NCI-H1436 (cell line): ENCODE measurements at regions not wholly inside any gene's neighbourhood (a gene's known extent, or its start where the extent isn't known, plus 50 kb on each side); places are given as distances from the start of the nearest gene placed in this dataset.
"Not testable (repeated sequence)": the region's sequence is repeated elsewhere in the genome, so short reads cannot be mapped to it uniquely, and the experiment has no call there.

ENCODE experiments used
- DNase-seq: peaks from one replicate; lab custom pipeline; 2025; lab: John Stamatoyannopoulos, UW

DNA sequence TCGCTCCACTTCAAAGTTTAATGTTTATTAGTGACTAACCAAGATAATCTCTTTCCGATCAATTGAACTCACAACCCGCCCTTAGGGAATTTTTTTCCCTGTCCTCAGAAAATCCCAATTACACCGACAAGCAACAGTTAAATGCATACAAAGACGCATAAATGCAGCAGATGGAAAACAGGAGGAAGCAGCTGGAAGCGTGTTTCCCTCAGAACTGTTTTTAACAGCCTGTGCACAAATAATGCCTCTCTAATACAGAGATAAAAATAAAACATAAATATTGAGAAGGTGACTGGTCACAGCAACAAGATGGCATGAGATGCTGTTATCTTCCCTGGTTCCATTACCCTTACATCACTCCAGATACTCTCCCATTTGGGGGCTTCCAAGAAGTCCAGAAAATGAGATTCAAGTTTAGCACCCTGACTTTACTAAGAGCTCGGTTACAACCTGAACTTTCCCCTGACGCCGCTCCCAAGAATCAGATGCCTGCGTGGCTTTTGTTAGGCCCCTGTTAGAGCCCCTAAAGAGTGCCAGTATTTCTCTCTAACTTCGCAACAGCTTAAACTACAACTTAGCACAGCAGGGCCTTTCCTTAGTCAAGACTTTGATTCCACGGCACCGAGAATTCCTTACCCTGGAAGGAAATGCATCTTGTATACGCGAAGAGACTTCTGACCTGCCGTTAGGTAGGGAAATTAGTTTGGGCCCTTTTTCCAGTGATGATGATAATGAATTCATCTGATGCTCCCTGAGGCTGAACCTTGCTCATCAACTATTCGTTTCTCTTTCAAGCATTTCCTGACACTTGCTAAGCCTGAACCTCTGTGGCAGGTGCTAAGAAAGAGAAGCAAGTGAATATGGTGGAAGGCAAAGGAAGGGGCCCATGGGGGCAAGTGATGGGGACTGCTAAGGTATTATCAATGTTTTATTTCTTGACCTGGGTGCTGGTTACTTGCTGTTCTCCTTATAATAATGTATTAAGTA lies 137.7 kb upstream of the SMYD2 start:
- DNase-seq, result no peak

DNA sequence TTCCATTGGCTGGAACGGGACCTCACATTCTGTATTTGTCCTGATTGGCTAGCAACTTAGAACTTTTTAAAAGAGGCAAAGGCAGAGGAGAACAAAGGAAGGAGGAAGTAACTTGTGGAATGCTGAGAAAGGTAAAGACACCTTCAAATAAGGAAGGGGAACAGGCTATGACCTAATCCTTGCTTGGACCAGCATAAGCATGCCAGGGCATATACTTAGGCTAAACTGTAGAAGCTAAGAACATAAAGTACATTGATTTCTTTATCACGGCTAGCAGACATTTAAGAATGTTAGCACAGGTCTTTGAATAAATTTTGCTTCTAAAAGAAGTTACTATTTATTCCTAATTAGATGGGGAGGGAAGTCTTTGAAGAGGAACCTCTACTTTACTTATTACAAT lies 136.4 kb upstream of the SMYD2 start:
- not testable (repeated sequence) for DNase-seq

DNA sequence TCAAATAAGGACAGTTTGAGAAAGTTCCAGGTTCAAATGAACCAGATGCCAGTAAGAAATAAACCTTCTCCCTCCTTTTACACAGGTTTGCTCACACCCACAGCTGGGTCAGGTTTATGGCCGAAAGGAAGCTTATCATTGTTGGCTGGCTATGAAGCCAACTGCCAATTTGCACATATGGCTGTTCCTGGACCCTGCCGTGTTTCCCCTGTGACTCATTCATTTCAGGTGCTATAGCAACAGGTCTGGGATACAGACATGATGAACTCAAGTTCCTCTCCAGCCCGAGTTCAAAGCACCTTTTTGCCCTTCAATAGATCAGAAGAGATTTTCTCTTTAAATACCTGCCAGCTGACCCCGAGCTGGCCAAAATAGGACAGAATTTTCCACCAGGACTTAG lies 134.4 kb upstream of the SMYD2 start:
- no peak for DNase-seq

DNA sequence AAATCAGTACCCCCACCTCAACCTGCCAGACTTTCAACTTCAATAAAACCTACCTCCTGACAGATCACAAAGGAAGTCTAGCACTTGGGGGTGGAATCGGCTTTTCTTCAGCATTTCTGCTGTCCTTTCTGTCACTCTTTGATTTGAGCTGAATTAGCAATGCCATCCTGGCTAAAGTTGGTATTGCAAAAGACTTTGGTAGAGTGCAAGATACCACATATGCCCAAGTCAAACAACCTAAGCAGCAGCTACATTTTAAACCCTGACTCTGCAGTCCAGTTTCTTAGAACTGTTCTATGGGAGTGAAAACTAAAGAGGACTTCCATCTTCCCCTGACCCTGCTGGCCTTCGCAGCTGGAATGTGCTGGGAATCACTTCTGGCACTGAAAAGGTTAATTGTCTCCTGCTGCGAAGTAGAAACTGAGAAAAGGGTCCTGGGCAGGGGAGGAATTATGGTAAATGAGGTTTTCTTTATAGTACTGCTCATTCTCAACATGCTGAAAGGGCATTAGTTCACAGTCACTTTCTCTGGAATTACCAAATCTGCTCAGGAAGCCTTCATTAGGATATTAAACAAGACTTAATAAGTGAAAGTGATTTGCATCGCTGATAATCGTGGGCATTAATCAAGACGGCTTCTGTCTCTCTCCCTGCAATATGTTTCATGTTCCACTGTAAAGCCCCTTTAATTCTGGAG lies 126.2 kb upstream of the SMYD2 start:
- no peak for DNase-seq

DNA sequence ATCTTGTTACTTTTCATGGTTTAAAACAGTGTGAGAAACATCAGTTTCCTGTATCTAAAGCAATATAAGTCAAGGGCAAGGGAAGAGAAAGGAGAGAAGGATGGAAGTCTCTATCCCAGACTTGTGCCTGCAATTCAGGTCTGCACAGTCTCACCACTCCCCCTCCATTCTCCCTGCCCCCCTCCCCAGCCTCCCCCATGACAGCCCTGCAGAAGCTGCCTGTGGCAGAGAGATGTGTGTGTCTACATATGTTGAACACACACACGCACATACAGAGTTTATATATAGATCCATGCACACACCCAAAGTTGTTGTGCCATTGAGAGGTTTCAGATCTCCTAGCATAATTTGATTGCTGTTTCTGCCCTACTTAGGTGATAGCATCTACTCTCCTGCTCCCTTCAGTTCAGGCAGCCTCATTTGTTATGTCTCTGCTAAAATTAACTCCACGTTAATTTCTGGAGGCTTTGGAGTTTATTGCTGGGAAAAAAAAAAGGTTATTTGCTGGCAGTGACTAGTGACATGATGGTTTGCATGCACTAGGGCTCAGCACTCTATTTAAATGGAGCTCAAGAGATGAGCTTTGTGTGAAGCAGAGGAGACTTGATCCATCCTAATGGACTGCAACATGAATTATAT lies 124.9 kb upstream of the SMYD2 start:
- DNase-seq, result no peak

DNA sequence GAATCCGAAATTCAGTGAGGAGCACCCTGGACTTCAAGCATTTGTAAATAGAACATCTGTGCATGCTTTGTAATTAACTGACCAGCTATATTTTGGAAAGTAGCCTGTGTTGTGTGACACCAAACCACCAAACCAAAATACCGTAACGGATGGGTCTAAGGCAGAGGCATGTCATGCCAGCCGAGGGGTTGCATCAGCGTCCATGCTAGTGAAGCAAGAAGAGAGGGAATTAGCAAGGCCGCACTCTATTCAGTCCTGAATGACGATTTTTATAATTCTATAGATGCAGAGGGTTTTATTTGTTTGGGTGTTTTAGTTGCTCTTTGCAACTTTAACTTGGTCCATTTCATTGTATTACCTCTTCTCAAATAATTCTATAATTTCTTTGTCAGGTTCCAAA lies 116.8 kb upstream of the SMYD2 start:
- no peak for DNase-seq

DNA sequence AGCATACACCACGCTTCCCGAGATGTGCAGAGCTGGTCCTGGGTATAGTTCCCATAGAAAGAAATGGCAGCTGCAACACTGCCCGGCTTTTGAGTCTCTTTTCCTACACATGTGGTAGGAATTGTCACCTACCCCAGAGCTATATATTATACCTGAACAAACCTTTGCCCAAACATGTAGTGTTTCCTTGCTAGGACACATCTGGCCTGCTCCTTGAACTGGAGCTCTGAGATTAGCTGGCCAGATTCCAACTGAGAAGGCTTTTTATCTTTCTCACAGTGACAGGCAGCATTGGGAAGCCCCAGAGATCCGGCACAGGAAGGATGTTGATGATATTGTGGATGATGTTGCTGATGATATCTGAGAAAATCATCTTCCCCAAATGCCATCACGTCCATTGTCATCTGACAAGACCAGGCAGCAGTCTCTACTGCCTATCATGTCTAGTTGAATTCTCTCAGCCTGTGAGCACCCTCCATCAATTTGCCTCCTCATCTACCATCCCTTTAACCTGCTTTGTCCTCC lies 115.0 kb upstream of the SMYD2 start:
- DNase-seq, result no peak

DNA sequence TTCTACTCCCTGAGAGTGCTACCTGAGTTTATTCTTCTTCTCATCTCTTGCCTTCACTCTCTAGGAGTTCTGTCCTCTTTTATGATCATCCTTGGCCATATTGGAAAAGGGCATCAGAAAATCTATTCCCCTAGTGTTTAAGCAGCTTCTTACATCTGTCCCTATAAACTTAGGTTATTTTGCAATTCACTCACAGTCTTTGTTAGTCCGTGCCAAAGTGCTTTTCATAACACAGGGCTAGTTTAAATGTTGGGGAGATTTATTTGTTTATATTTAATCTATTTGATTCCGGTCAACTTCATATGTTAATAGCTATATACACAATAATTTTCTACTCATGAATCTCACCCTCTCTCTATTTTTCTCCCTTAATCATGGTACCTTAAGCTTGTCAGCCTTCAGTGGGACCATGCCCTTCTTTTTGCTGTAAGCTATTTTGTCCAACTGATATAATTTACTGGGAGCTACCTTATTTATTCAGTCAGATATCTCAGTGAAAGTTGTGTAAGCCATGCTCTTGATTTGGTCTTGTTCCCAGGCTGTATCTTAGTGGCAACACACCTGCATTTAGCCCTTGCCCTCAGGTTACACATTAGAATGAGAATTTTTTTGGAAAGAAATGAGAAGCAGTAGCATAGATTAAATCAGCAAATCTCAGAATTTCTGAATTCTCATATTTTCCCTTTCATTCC lies 106.3 kb upstream of the SMYD2 start:
- no peak for DNase-seq

DNA sequence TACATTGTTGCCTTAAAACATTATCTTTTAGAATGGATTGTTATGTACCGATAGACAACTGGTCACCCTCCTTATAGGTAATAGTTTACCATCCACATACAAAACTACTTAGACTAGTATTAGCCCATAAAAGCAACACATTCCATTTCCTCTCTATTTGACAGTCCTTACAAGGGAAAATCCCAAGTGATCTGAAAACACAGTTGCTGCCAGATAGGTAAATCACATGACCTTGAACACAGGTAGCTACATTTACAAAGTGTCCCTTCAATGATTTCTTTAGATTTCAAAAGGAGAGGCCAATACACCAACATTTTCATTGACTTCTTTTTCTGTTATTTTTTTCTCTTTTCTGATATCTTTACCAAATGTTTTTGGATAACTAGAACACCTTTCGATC lies 102.9 kb upstream of the SMYD2 start:
- DNase-seq, result no peak

DNA sequence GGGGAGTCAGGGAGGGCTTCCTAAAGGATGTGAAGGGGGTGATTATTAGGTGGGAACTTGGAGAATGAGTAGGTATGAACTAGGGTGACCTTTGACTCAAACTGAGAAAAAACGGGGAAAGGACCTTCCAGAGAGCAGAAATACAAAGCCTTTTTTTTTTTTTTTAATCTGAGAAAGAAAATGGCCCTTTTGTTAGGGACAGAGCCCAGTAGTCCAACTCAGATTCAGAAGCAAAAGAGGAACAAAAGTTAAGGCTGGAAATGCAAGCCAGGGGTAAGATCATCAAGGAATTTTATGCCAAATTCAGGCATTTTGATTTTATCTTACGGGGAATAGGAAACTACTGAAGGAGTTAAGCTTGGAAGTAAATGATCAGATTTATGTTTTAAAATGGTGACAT lies 96.0 kb upstream of the SMYD2 start:
- DNase-seq, result no peak

DNA sequence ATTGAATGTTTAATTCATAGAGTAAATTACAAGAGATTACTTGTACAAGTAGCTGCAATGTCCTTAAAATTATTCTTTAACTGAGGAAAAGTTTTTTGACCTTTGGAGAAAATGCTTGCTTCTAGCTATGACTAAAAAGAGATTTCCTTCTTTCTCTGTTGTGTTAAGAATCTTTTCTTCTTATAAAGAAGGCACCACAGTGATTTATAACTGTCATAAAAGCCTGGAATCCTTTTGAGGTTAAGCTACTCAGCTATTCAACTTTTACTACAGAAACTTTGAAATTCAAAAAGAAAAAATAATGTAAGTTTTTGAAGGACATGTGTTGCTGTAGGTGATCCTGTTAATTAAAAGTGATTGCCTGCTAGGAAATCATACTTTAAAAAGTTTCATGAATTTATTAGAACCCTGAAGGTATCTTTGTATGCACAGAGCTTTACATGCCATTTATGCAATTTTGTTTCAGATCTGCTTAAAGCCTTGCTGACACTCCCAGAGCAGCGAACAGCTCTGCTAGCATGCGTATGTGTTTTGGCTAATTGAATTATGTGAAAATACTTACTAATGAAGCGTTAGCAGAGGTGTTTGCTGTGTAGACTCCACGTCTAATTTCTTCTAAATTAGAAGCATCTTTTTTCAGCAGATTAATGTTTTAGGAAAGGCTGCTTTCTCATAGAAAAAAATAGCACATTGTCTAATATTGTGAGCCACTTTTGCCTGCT lies 94.7 kb upstream of the SMYD2 start:
- no peak for DNase-seq

DNA sequence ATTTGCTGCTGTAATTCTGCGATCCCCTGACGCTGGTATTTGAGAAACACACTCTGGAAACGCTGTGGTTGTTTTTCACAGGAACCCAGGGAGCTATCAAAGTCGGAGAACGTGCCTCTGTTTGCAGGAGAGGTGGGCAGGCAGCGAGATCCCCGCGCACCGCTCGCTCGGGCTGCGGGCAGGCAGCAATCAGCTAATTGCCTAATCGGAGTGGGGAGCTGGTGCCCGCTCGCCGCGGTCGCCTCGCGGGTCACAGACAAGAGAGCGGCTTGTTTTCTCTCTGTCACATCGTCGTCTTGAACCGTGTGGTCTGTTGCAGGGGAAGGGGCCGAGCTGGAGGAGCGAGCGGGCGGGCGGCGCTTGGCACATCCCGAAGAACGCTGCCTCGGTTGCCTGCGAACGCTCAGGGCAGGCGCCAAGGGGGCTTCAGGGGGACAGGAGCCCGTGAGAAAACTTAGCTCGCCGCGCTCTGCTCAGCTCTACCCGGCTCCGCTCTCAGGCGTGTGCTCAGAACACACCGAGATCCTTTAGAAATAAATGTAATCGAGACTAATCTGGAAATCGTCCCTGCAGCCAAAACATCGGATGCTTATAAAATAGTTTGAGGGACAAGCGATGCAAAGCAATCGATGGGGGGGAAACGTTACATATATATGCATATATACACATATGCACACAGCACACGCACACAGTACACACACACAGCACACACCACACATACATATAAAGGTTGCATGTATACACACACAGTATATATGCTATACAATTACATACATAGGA lies 93.6 kb upstream of the SMYD2 start:
- no peak for DNase-seq

DNA sequence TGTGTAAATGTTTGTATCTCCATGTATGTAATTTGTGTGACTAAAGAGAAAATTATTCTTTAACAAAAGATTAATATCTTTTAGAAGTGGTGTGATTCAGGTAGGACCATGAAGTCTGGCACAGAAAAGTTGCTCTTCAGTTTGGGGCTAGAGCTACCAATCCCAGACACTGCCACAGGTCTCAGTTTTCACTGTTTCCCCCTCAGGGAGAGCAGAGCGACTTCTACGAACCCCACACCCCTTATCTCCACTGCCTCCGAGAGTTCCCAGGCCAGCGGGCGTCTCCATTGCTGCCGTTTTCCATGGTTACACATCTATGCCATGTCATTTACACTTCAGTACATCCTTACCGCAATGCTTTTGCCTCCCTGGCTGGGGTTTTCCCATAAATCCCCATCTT lies 93.0 kb upstream of the SMYD2 start:
- DNase-seq, result no peak

DNA sequence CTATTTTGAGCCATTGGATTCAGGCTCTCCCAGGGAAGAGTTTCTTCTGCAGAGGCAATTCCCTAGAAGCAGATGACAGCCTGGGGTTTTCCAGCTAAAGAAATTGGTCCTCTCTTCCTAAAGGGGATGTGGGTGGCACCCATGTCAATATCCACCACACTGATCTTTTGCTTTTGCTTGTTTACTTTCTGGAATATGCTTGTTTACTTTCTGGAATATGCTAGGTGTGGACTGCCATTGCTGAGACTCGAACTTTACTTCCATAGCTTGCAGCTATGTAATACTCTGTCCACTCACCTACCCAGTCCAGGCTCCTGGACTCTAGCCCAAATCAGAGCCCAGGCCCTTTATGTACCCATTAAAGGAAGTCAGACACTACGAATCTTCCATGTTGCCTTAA lies 92.1 kb upstream of the SMYD2 start:
- no peak for DNase-seq

DNA sequence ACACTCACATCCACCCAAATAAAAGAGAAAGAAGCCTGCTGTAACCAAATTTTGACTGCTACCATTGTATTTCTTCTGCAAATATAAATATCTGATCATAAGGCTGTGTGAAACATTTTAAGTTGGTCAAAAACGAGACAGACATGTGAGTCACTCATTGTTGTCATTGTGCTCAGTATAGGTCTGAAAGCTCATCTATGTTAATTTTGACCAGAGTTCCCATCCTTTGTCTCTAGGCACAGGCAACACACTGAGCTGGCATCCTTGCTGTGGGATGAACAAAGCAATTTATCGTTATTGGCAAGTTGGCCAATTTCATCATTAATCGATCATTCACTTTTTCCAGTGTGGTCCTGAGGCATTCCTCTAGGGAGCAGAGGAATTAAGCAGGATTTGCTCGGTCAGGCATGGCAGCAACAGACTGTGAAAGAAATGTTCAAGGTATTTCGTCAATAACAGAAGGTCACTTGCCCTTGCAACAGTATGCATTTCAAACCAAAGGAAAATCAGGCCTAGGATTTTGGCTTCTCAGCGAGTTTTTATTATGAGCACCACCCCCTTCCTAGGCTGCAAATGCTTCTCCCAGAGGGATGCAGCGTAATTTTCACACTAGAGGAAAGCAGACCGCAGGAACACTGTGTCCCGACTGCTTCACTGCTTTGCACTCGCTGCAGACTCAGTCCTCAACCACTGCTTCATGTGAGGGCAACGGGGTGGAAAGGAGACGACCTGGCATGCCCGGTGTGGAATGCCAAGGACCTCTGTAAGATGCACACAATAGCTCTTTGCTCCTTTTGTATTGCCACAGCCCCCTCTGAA lies 87.9 kb upstream of the SMYD2 start:
- DNase-seq, result no peak

DNA sequence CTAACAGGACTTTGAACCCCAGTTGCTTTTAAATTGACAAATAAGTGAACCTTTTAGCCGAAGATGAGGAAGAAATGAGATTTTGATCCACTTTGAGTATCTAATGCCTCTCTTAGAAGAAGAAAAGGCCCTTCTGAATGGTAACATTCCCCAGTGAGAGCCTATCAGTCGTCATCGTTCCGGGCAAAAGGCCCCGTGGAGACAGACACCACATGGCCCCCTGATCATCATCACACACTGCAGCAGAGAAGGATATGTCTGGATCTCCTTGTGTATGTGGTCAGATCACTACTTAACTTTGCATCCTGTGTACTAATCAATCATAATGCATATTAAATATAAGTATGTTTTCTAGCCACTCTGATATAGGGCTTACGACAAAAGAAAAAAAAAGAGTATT lies 87.3 kb upstream of the SMYD2 start:
- no peak for DNase-seq

DNA sequence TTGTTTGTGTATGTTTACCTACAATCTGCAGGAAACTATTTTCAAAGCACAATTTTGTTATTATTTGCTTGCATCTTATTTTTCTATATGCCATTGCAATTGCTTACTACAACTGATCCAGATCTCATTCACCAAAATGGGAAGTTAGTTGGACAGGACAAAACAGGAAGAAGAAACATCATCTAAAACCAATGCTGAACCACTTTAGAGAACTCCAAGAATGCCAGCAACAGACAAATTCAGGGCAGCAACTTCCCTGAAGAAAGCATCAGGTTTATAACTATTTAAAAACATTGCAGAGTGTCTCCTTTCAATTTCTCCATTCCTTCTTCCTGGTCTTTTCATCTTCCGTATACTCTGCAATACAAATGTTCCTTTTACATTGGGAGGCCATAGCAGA lies 82.4 kb upstream of the SMYD2 start:
- DNase-seq, result no peak

DNA sequence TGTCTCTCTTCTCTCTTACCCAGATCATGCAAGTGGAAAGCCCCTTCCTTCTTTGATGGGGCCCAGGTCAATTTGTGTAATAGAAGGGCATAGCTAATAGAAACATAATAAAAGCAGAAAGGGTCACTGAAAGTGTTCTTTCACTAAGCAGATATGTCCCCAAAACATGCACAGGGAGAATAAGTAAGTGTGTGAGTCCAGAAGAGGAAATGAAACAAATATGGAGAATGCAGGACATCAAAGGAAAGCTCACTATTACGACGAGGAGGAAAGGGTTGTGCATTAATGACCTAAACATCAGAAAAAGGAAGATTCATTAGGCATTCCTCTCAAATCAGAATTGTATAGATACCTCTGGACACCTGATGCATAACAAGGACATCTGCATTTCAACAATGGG lies 81.4 kb upstream of the SMYD2 start:
- DNase-seq, result no peak

DNA sequence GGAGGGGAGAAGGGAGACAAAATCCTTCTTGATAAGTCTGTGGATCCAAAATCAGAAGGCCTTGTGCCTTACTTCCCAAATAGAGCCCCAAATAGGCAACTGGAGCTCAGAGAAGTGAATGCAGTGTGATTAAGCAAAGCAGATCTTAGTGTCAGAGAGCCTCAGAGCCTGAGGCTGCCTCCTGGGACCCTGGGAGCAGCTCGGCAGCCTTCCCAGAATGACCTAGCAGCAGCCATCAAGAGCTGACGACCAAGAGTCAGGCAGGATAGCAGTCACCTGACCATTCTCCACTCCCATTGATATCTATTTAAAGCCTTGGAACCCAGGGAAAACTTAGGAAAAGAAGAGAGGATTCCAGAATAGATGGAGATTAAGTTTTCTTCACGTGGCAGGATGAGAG lies 78.0 kb upstream of the SMYD2 start:
- no peak for DNase-seq

DNA sequence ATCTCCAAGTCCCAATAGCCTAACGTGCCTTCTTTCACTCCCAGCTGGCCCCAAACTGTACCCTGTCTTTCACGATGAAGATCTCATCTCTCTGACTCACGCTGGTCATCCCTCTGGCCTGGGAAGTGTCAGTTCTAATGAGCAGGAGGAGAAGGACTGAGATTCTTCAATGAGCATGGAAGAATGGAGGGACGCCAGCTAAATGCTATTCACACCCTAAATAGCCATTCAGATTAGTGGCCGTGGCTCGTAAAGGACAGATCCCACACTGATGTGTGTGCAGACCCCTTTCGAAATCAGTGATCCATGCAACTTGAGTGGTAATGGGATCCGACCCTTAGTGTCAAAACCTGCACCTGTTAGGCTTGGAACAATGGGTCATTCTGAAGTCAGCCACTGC lies 75.9 kb upstream of the SMYD2 start:
- DNase-seq, result no peak
